GM23338 (cell line): ENCODE measurements at regions not wholly inside any gene's neighbourhood (a gene's known extent, or its start where the extent isn't known, plus 50 kb on each side); places are given as distances from the start of the nearest gene placed in this dataset.

ENCODE experiments used
- CREB1 ChIP-seq: fragments of 250-450 bp; sonication (Bioruptor Pico); IDR thresholded peaks from 2 replicates; pipeline ENCODE4 v1.5.0; 2020; ENCODE audit warnings: low read depth, mild to moderate bottlenecking, moderate library complexity
- CTCF ChIP-seq, 2 experiments: fragments of 200-600 bp in 1 of 2; sonication (generic) in 1 of 2; conservative IDR thresholded peaks; 2 replicates each; pipeline versions ENCODE4 v1.5.1 to v1.6.1; 2016 to 2017; ENCODE audit warnings: antibody characterized with exemption in 2 of 2, low read depth in 2 of 2, mild to moderate bottlenecking in 2 of 2, moderate library complexity in 1 of 2
- EZH2 ChIP-seq: fragments of 200-600 bp; sonication (generic); IDR thresholded peaks from one replicate; pipeline ENCODE4 v1.8.0; 2017; ENCODE audit warnings: antibody characterized with exemption, mild to moderate bottlenecking, low read depth; ENCODE audit not compliant: unreplicated experiment
- EZH2phosphoT487 ChIP-seq: fragments of 200-600 bp; sonication (generic); IDR thresholded peaks from one replicate; pipeline ENCODE4 v1.8.1; 2018; ENCODE audit warnings: antibody characterized with exemption; ENCODE audit not compliant: unreplicated experiment
- POLR2AphosphoS5 ChIP-seq: IDR thresholded peaks from 2 replicates; pipeline ENCODE4 v1.6.1; 2016; ENCODE audit warnings: antibody characterized with exemption, low read depth
- ZNF331 ChIP-seq: fragments of 250-450 bp; sonication (Bioruptor Pico); IDR thresholded peaks from 2 replicates; pipeline ENCODE4 v1.5.0; 2020; ENCODE audit warnings: low read depth, mild to moderate bottlenecking, moderate library complexity

- TF ChIP-seq EZH2 (no peak), CTCF (conservative IDR thresholded peaks at IDR 0.05; ENCODE audit: low read depth in 2 of 2) (no peak), POLR2AphosphoS5 (no peak), ZNF331 (CRISPR knock-in tag) (no peak), EZH2phosphoT487 (no peak), CREB1 (CRISPR knock-in tag) (no peak)
These were observed 224.4 kb upstream of the COPS8 start for GRCh38 chr2:236861196-236861875.
